ENCODE measurements at regions not wholly inside any gene's neighbourhood (a gene's known extent, or its start where the extent isn't known, plus 50 kb on each side); places are given as distances from the start of the nearest gene placed in this dataset.
A peak's percentile ranks its signal among the peaks of the same experiment; 100 is the strongest.
"Not testable (repeated sequence)": the region's sequence is repeated elsewhere in the genome, so short reads cannot be mapped to it uniquely, and the experiment has no call there.

- H3K4me1 ChIP-seq (ENCODE audit: control insufficient read depth, insufficient read depth, low read length), result no peaks in the 10 kb centered on the region
- no peaks in the 10 kb centered on the region for H3K27me3 ChIP-seq (ENCODE audit: control insufficient read depth, insufficient read depth, low read length)
- H3K9me3 ChIP-seq (replicated peaks; ENCODE audit: control insufficient read depth, low read depth, low read length), result no peaks in the 10 kb centered on the region
- DNase-seq, result no peak
- no peak overlapping the region for H3K27ac ChIP-seq (ENCODE audit: low read length)
- H3K4me3 ChIP-seq (ENCODE audit: low read length), result no peak overlapping the region
- no peaks in the 10 kb centered on the region for H3K36me3 ChIP-seq (ENCODE audit: control insufficient read depth, insufficient read depth, low read length)
- WGBS (ENCODE audit: insufficient coverage), result 80% methylated on average over 2 of the region's 2 CpGs
Measured at GRCh38 chr21:18049461-18049860, 195.2 kb upstream of the CHODL start.

- Histone ChIP-seq H3K27ac (ENCODE audit: low read length) (no peak overlapping the region), H3K9me3 (replicated peaks; ENCODE audit: control insufficient read depth, low read depth, low read length) (no peaks in the 10 kb centered on the region), H3K4me1 (ENCODE audit: control insufficient read depth, insufficient read depth, low read length) (no peaks in the 10 kb centered on the region), H3K36me3 (ENCODE audit: control insufficient read depth, insufficient read depth, low read length) (no peaks in the 10 kb centered on the region), H3K4me3 (ENCODE audit: low read length) (no peak overlapping the region), H3K27me3 (ENCODE audit: control insufficient read depth, insufficient read depth, low read length) (no peaks in the 10 kb centered on the region)
- WGBS (ENCODE audit: insufficient coverage), result no CpG with 5 or more reads among the region's 3 CpGs
- peak; percentile 73 for DNase-seq
Measured at GRCh38 chr21:18041012-18041411, 203.6 kb upstream of the CHODL start.

GRCh38 chr21:18030248-18030647 is 211.1 kb upstream of the C21orf91 start:
- peaks cover 5% of the 10 kb centered on the region for H3K9me3 ChIP-seq (replicated peaks; ENCODE audit: control insufficient read depth, low read depth, low read length)
- no peaks in the 10 kb centered on the region for H3K4me1 ChIP-seq (ENCODE audit: control insufficient read depth, insufficient read depth, low read length)
- H3K27me3 ChIP-seq (ENCODE audit: control insufficient read depth, insufficient read depth, low read length), result no peaks in the 10 kb centered on the region
- DNase-seq, result no peak
- no peak overlapping the region for H3K4me3 ChIP-seq (ENCODE audit: low read length)
- no peak overlapping the region for H3K27ac ChIP-seq (ENCODE audit: low read length)
- no peaks in the 10 kb centered on the region for H3K36me3 ChIP-seq (ENCODE audit: control insufficient read depth, insufficient read depth, low read length)
- whole genome bisulfite sequencing (ENCODE audit: insufficient coverage), result 94% methylated on average over 2 of the region's 4 CpGs

GRCh38 chr21:18026359-18026758 is 207.2 kb upstream of the C21orf91 start:
- H3K4me1 ChIP-seq (ENCODE audit: control insufficient read depth, insufficient read depth, low read length), result peaks cover 6% of the 10 kb centered on the region
- no peak overlapping the region for H3K4me3 ChIP-seq (ENCODE audit: low read length)
- WGBS (ENCODE audit: insufficient coverage), result no CpG with 5 or more reads among the region's 1 CpG
- H3K36me3 ChIP-seq (ENCODE audit: control insufficient read depth, insufficient read depth, low read length), result no peaks in the 10 kb centered on the region
- no peak overlapping the region for H3K27ac ChIP-seq (ENCODE audit: low read length)
- no peaks in the 10 kb centered on the region for H3K27me3 ChIP-seq (ENCODE audit: control insufficient read depth, insufficient read depth, low read length)
- DNase-seq, result no peak
- H3K9me3 ChIP-seq (replicated peaks; ENCODE audit: control insufficient read depth, low read depth, low read length), result no peaks in the 10 kb centered on the region

GRCh38 chr21:18023711-18024110 is 204.6 kb upstream of the C21orf91 start:
- peak overlapping the region; percentile 74 for H3K27ac ChIP-seq (ENCODE audit: low read length)
- 30% methylated on average over 2 of the region's 2 CpGs for WGBS (ENCODE audit: insufficient coverage)
- H3K4me1 ChIP-seq (ENCODE audit: control insufficient read depth, insufficient read depth, low read length), result peaks cover 6% of the 10 kb centered on the region
- H3K4me3 ChIP-seq (ENCODE audit: low read length), result no peak overlapping the region
- no peaks in the 10 kb centered on the region for H3K36me3 ChIP-seq (ENCODE audit: control insufficient read depth, insufficient read depth, low read length)
- peak; percentile 50 for DNase-seq
- no peaks in the 10 kb centered on the region for H3K27me3 ChIP-seq (ENCODE audit: control insufficient read depth, insufficient read depth, low read length)
- no peaks in the 10 kb centered on the region for H3K9me3 ChIP-seq (replicated peaks; ENCODE audit: control insufficient read depth, low read depth, low read length)

GRCh38 chr21:18023157-18023556 is 204.0 kb upstream of the C21orf91 start:
- WGBS (ENCODE audit: insufficient coverage), result 86% methylated on average over 4 of the region's 4 CpGs
- no peak overlapping the region for H3K4me3 ChIP-seq (ENCODE audit: low read length)
- H3K27ac ChIP-seq (ENCODE audit: low read length), result peak overlapping the region; percentile 74
- H3K27me3 ChIP-seq (ENCODE audit: control insufficient read depth, insufficient read depth, low read length), result no peaks in the 10 kb centered on the region
- peak; percentile 78 for DNase-seq
- H3K36me3 ChIP-seq (ENCODE audit: control insufficient read depth, insufficient read depth, low read length), result no peaks in the 10 kb centered on the region
- no peaks in the 10 kb centered on the region for H3K9me3 ChIP-seq (replicated peaks; ENCODE audit: control insufficient read depth, low read depth, low read length)
- peaks cover 6% of the 10 kb centered on the region for H3K4me1 ChIP-seq (ENCODE audit: control insufficient read depth, insufficient read depth, low read length)

GRCh38 chr21:18007121-18007520 is 188.0 kb upstream of the C21orf91 start:
- WGBS (ENCODE audit: insufficient coverage), result no CpG with 5 or more reads among the region's 1 CpG
- H3K27me3 ChIP-seq (ENCODE audit: control insufficient read depth, insufficient read depth, low read length), result no peaks in the 10 kb centered on the region
- DNase-seq, result peak; percentile 78

GRCh38 chr21:18006691-18007090 is 187.5 kb upstream of the C21orf91 start:
- no peaks in the 10 kb centered on the region for H3K4me1 ChIP-seq (ENCODE audit: control insufficient read depth, insufficient read depth, low read length)
- no peaks in the 10 kb centered on the region for H3K27me3 ChIP-seq (ENCODE audit: control insufficient read depth, insufficient read depth, low read length)
- WGBS (ENCODE audit: insufficient coverage), result 54% methylated on average over 1 of the region's 2 CpGs
- H3K27ac ChIP-seq (ENCODE audit: low read length), result no peak overlapping the region
- H3K36me3 ChIP-seq (ENCODE audit: control insufficient read depth, insufficient read depth, low read length), result no peaks in the 10 kb centered on the region
- H3K9me3 ChIP-seq (replicated peaks; ENCODE audit: control insufficient read depth, low read depth, low read length), result no peaks in the 10 kb centered on the region
- no peak for DNase-seq
- no peak overlapping the region for H3K4me3 ChIP-seq (ENCODE audit: low read length)

More at GRCh38 chr21:18007121-18007520, 188.0 kb upstream of the C21orf91 start:
- H3K4me3 ChIP-seq (ENCODE audit: low read length), result no peak overlapping the region
- H3K36me3 ChIP-seq (ENCODE audit: control insufficient read depth, insufficient read depth, low read length), result no peaks in the 10 kb centered on the region
- no peak overlapping the region for H3K27ac ChIP-seq (ENCODE audit: low read length)
- no peaks in the 10 kb centered on the region for H3K9me3 ChIP-seq (replicated peaks; ENCODE audit: control insufficient read depth, low read depth, low read length)
- H3K4me1 ChIP-seq (ENCODE audit: control insufficient read depth, insufficient read depth, low read length), result no peaks in the 10 kb centered on the region

- WGBS (ENCODE audit: insufficient coverage), result no CpG with 5 or more reads among the region's 2 CpGs
- Histone ChIP-seq H3K4me3 (ENCODE audit: low read length) (no peak overlapping the region), H3K27ac (ENCODE audit: low read length) (no peak overlapping the region), H3K36me3 (ENCODE audit: control insufficient read depth, insufficient read depth, low read length) (no peaks in the 10 kb centered on the region), H3K4me1 (ENCODE audit: control insufficient read depth, insufficient read depth, low read length) (no peaks in the 10 kb centered on the region), H3K27me3 (ENCODE audit: control insufficient read depth, insufficient read depth, low read length) (no peaks in the 10 kb centered on the region), H3K9me3 (replicated peaks; ENCODE audit: control insufficient read depth, low read depth, low read length) (no peaks in the 10 kb centered on the region)
- no peak for DNase-seq
Measured at GRCh38 chr21:18002393-18002792, 183.2 kb upstream of the C21orf91 start.

- Histone ChIP-seq H3K36me3 (ENCODE audit: control insufficient read depth, insufficient read depth, low read length) (no peaks in the 10 kb centered on the region), H3K4me3 (ENCODE audit: low read length) (no peak overlapping the region), H3K27ac (ENCODE audit: low read length) (peak overlapping the region; percentile 33), H3K9me3 (replicated peaks; ENCODE audit: control insufficient read depth, low read depth, low read length) (no peaks in the 10 kb centered on the region), H3K4me1 (ENCODE audit: control insufficient read depth, insufficient read depth, low read length) (no peaks in the 10 kb centered on the region), H3K27me3 (ENCODE audit: control insufficient read depth, insufficient read depth, low read length) (no peaks in the 10 kb centered on the region)
- WGBS (ENCODE audit: insufficient coverage), result 44% methylated on average over 1 of the region's 3 CpGs
- DNase-seq, result peak; percentile 70
Measured at GRCh38 chr21:18000981-18001686, 182.0 kb upstream of the C21orf91 start.

- not testable (repeated sequence) for H3K27me3 ChIP-seq (ENCODE audit: control insufficient read depth, insufficient read depth, low read length); H3K36me3 ChIP-seq (ENCODE audit: control insufficient read depth, insufficient read depth, low read length); H3K9me3 ChIP-seq (replicated peaks; ENCODE audit: control insufficient read depth, low read depth, low read length); H3K27ac ChIP-seq (ENCODE audit: low read length); DNase-seq; H3K4me3 ChIP-seq (ENCODE audit: low read length); H3K4me1 ChIP-seq (ENCODE audit: control insufficient read depth, insufficient read depth, low read length)
- no CpG with 5 or more reads among the region's 4 CpGs for WGBS (ENCODE audit: insufficient coverage)
Measured at GRCh38 chr21:17998599-17998998, 179.4 kb upstream of the C21orf91 start.

Data from muscle of leg (tissue), 3 donors.